ENCODE measurements at regions not wholly inside any gene's neighbourhood (a gene's known extent, or its start where the extent isn't known, plus 50 kb on each side); places are given as distances from the start of the nearest gene placed in this dataset.
"Not testable (repeated sequence)": the region's sequence is repeated elsewhere in the genome, so short reads cannot be mapped to it uniquely, and the experiment has no call there.

- DNase-seq (ENCODE audit: low read depth), result no peak
Measured at GRCh38 chr22:22346401-22347107, 102.0 kb downstream of the VPREB1 start.

DNA sequence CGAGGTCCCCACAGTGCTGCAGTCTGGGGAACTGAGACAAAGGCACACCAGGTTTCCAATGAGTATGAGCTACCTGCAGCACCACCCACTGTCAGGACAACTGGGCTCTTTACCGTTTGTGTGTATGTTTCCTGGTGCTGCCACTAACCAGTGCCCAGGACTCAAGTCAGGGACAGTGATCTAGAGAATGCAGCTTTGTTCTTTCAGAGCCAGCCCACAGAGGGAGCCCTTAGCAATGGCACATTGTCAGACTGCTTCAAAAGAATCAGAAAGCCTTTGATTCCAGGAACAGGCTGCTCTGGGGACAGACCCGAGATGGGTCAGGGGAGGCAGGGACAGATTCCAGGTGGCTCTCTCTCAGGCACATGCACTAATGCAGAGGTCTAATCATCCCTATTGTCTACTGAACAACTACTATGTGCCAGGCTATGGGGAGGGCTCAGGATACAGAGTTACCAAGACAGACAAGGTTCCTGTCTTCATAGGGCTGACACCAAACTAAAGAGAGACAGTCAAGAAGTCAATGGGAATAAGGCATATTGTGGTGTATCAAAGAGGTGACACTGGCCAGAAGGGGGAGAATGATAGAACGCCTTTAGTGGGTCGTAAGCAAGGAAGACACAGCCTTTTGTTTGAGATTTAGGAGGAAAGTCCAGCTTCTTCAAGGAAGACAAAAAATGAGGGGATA lies 103.7 kb downstream of the VPREB1 start:
- DNase-seq (ENCODE audit: low read depth), result no peak

- no peak for DNase-seq (ENCODE audit: low read depth)
Measured at GRCh38 chr22:22348815-22349454, 104.3 kb downstream of the VPREB1 start.

- DNase-seq (ENCODE audit: low read depth), result no peak
Measured at GRCh38 chr22:22349455-22349836, 104.9 kb downstream of the VPREB1 start.

DNA sequence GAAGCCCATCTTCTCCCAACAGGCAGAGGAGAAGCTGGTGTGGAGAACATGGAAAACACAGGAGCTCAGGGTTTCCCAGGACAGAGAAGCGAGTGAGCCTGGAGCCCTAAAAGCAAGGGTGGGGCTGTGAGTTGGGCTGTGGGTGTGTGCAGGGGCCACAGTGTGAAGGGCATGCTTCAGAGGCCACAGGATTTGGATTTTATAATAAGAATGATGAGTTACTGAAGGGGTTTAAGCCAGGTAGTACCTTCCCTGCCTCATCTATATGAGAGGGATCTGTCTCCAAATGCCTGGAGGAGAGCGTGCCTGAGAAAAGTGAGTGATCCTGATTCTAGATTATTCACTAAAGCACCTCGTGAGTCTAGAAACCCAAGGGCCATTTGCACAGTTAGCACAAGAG lies 106.8 kb downstream of the VPREB1 start:
- DNase-seq (ENCODE audit: low read depth), result no peak

GRCh38 chr22:22352371-22352999 lies 107.9 kb downstream of the VPREB1 start:
- DNase-seq (ENCODE audit: low read depth), result no peak

DNA sequence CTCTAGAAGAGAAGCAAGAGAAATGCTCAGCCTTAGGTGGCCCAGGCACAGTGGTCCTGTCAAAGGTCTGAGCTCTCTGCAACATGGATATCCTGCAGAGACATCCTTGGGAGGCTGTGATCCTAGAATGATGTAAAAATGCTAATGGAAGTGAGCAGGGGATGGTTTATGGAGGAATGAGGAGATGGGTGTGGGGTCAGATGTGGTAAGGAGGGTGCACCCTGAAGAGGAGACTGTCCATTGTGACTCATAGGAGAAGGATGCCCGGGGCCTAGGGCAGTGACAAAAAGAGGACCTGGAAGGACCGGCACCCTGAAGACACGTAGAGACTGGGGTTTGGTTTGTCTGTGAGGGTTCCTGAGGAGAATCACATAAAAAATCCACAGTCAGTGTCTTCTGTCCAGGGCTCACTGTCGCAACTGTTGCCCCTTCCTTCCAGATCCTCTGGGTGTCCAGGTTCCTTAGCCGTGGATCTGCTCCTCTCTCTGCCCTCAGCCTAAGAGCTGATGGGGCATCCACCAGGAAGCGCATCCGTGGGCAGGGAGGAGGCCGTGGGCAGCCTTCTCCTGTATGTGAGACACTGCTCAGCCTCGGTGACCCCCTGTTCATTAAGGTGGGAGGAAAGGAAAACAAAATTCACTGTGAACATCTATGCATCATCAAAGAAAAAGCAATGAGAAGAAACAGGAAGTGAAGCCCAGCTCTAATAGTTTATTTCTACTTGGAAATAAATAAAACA lies 110.7 kb downstream of the VPREB1 start:
- DNase-seq (ENCODE audit: low read depth), result no peak

GRCh38 chr22:22357024-22357883 lies 112.7 kb downstream of the VPREB1 start:
- DNase-seq (ENCODE audit: low read depth), result peak; percentile 50

- DNase-seq (ENCODE audit: low read depth), result no peak
Measured at GRCh38 chr22:22358152-22358551, 113.6 kb downstream of the VPREB1 start.

DNA sequence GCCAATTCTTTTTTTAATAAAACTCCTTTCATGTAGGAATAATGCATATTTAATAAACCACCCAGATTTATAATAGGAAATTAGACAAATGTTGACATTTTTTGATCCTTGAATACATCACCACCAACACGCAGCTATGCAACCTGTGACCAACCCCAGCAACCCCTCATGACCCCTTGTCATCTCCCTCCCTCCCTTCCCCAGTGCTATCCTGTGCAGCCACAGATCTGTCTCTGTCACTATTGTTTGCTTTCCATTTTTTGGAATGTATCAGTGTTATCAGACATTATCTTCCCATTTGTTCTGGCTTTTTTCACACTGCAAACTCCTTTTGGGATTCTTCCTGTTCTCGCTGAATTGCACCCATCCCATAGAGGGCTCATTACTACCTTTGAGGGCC lies 114.1 kb downstream of the VPREB1 start:
- no peak for DNase-seq (ENCODE audit: low read depth)

DNA sequence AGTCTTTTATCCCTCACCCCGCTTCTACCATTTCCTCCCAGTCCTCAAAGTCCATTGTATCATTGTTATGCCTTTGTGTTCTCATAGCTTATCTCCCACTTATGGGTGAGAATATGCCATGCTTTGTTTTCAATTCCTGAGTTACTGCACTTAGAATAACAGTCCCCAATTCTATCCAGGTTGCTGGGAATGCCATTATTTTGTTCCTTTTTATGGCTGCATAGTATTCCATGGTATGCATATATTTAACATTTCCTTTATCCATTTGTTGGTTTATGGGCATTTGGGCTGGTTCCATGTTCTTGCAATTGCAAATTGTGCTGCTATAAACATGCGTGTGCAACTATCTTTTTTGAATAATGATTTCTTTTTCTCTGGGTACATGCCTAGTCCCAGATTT lies 114.9 kb downstream of the VPREB1 start:
- DNase-seq (ENCODE audit: low read depth), result no peak

DNA sequence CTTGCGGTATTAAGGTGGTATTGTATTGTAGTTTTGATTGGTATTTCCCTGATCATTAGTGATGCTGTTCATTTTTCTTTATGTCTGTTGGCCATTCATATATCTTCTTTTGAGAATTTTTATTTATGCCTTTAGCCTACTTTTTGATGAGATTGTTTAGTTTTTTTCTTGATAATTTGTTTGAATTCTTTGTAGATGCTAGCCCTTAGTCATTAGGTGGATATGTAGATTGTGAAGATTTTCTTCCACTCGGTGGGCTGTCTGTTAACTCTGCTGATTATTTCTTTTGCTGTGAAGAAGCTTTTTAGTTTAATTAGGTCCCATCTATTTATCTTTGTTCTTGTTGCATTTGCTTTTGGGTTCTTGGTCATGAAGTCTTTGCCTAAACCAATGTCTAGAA lies 115.4 kb downstream of the VPREB1 start:
- no peak for DNase-seq (ENCODE audit: low read depth)

DNA sequence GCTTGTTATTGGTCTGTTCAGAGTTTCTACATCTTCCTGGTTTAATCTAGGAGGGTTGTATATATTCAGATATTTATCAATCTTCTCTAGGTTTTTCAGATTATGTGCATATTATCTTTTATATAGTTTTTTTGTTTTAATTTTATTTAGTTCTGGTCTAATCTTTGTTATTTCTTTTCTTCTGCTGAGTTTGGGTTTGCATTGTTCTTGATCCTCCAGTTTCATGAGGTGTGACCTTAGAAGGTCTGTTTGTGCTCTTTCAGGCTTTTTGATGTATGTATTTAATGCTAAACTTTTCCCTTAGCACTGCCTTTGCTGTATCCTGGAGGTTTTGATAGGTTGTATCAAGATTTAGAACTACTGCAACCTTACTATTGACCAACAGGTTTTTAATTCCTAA lies 117.7 kb downstream of the VPREB1 start:
- no peak for DNase-seq (ENCODE audit: low read depth)

DNA sequence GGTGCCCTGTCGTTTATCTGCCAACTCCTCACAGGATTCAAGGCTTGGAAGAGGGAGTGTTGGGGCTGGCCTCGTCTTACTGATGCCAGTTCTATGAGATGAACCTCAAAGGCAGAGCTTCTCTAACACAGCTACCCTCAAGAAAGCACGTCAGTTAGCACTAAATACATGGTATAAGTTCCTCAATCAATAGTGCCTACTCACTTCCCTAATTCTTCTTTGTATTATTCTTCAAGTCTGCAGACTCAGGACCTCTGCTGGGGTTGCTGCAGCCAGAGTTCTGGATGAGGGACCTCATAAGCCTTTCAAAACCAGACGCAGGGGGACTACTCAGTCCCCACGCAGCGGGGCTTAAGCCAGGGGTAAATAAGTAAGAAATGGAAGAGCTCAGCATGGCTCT lies 118.3 kb downstream of the VPREB1 start:
- DNase-seq (ENCODE audit: low read depth), result no peak

- DNase-seq (ENCODE audit: low read depth), result no peak
Measured at GRCh38 chr22:22364207-22364606, 119.6 kb downstream of the VPREB1 start.

DNA sequence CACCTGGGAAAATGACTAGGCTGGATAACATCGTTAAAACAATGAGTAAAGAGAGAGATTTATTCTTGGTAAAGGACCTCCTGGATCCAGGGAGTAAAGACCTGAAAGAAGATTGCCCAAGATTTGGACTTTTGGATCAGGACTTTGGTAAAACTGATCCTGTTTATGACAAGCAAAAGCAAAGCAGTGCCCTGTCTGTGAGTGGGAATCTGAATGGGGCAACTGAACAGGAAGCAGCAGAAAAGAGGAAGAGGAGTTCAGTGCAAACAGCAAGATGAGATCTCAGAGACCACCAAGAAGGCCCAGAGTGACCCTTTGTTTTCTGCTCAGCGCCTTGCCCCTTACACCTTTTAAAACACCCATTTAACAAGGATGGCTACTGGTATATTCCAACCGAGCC lies 122.0 kb downstream of the VPREB1 start:
- no peak for DNase-seq (ENCODE audit: low read depth)

DNA sequence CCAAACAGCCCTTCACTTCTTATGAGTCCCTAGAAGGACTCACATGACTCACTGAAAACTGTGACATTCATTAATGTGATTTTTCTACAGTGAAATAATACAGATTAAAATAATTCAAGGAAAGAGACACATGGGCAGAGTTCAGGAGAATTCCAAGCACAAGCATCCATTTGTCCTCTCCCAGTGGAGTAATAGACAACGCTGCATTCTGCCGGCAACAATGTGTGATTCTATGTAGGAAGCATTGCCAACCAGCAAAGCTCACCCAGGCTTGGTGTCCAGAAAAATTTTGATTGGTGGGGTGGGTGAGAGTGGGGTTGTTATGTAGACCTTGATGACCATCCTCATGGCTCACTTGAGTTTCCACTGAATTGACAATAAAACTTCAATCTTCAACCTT lies 123.9 kb downstream of the VPREB1 start:
- DNase-seq (ENCODE audit: low read depth), result no peak

DNA sequence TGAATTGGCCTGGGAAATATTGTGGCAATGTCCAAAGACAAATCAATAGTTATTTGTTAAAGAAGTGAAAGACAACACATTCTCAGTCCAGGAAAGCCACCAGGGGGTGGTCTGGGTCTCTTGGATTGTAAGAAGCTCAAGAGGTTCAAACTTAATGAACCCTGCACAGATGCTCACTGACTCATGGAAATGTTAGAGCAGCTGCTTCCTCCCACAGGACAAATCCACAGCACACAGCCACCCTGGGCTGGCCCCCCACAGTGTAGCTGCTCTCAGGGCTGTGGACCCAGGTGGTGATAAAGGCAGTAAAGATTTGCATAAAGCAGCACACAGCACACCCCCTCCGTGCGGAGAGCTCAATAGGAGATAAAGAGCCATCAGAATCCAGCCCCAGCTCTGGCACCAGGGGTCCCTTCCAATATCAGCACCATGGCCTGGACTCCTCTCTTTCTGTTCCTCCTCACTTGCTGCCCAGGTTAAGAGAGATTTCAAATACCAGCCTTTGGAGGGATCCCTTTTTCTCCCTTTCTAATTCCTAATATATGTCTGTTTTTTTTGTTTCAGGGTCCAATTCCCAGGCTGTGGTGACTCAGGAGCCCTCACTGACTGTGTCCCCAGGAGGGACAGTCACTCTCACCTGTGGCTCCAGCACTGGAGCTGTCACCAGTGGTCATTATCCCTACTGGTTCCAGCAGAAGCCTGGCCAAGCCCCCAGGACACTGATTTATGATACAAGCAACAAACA lies 124.8 kb downstream of the VPREB1 start:
- DNase-seq (ENCODE audit: low read depth), result not testable (repeated sequence)

- no peak for DNase-seq (ENCODE audit: low read depth)
Measured at GRCh38 chr22:22369964-22370270, 125.3 kb downstream of the VPREB1 start.

- DNase-seq (ENCODE audit: low read depth), result no peak
Measured at GRCh38 chr22:22371031-22371541, 126.5 kb downstream of the VPREB1 start.

GRCh38 chr22:22372086-22372485 lies 127.5 kb downstream of the VPREB1 start:
- DNase-seq (ENCODE audit: low read depth), result no peak
